Limb (tissue), 2 donors: ENCODE measurements at regions not wholly inside any gene's neighbourhood (a gene's known extent, or its start where the extent isn't known, plus 50 kb on each side); places are given as distances from the start of the nearest gene placed in this dataset.
"Not testable (repeated sequence)": the region's sequence is repeated elsewhere in the genome, so short reads cannot be mapped to it uniquely, and the experiment has no call there.

Experiments
- DNase-seq, 2 donors: peaks; one replicate each; pipeline ENCODE4 v3.0.0-alpha.2; 2016; ENCODE audit errors: extremely low spot score in 2 of 2

GRCh38 chr7:42722716-42723115 is 189.2 kb downstream of the C7orf25 start:
- no peak for DNase-seq

DNA sequence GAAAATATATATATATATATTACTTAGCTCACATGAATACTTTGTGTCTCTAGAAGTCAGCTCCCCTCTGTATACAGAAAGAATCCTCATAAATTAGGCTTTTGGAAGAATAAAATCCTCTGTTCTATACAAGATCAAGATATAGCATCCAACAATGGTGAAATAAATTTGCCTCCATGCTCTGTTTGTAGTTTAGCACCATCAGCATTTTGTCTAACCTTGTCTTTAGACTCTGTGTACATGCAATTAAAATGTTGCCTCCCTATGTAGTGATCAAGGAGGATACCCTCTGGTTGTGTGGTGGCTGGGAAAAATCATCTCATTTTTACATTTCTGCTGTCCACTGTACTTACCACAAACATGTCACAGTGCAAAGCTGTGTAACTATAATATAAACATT is 189.7 kb downstream of the C7orf25 start:
- DNase-seq: no peak

GRCh38 chr7:42720991-42721796 is 190.7 kb downstream of the C7orf25 start:
- no peak for DNase-seq

GRCh38 chr7:42720012-42720411 is 191.9 kb downstream of the C7orf25 start:
- no peak for DNase-seq

GRCh38 chr7:42718466-42718865 is 193.4 kb downstream of the C7orf25 start:
- not testable (repeated sequence) for DNase-seq

DNA sequence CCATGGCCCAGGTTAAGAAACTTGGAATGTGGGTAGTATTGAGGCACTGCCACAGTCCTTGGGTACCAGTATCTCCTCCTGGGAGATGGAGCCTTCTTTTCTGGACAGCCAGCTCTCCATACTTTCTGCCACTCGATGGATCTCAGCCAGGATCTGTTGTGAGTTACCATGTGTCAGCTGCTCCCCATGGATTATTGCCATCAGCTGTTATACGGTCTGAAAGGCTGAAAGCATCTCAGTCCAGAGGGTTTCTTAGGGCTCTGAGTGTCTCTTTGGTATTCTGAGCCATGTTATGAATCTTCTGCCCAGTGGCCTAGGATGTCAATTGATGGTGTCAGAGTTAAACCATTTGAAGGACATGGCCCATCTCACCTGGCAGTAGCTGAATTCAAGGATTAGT is 197.5 kb downstream of the C7orf25 start:
- no peak for DNase-seq

- DNase-seq: no peak
Observed at GRCh38 chr7:42709284-42709683, 202.6 kb downstream of the C7orf25 start.

GRCh38 chr7:42704710-42705109 is 207.2 kb downstream of the C7orf25 start:
- no peak for DNase-seq

- DNase-seq: no peak
Observed at GRCh38 chr7:42702647-42703046, 209.2 kb downstream of the C7orf25 start.

DNA sequence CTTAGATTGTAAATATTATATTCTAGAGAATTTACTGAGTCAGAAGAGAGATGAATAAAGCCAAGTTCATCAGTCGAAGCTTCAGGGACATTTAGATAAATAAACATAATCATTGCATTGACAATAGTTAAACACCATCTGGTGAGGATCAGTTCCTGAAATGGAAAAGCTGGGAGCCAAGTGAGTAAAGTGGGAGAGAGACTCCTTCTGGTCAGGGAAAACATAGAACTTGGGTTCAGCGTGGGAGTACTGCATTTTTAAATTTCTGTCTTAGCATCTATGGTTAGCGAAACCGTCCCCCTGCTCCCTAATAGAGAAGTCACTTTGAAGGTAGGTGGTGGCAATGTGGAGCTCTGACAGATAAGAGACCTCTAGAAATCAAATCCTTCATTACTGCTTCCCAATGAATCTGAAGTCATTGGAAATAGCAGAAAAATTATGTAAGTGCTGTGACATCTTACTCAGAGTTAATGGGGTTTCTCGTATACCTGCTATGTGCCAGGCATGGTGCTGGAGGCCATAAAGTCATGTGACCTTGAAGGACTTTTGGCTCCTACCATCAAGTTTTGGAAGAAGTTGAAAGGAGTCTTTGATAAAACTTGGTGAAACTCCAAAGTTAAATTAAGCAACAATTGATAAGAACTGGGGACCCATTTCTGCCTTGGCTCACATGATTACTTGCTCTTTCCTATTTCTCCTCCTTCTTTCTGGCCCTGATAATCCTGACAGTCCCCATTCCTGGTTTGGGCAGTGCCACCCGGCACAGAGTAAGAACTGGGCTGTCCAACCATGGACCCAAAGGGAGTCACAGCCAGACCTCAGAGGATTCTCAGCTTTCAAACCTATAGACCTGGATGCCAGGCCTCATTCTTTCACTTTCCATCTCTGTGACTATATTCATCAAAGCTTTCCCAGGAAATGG is 211.2 kb downstream of the C7orf25 start:
- DNase-seq: no peak

DNA sequence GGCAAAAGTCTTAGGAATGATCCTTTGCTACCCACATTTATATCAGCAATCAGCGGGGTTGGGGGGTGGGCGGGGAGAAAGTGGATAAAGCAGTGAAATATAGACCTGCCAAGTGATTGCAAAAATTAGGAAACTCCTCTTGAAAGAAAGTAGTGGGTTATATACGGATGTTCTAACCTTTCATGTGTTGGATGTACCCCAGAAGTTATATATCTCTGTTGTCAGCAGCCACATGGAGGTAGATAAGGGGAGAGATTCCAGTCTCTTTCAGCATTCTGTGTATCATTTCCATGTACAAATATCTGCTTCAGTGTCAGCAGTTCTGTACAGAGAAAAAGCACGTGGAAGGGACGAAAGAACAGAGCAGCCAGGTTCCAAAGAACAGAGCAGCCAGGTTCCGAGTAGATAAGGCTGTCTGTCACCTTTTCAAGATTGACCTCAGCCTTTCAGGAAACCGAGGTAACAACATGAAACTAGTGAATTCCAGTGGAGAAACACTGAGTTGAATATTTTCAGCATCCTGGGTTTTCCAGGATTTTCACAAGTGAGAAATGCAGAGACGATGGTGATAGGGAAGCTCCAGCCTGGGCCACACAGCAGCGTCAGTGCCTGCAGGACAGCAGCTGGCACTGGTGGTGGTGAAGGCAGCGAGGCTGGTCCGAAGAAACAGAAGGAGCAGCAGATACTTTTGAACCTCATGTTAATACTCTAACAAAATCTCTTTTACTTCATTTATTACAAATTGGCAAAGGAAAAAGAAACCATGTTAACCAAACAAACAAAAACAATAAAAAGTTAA is 212.3 kb downstream of the C7orf25 start:
- no peak for DNase-seq

DNA sequence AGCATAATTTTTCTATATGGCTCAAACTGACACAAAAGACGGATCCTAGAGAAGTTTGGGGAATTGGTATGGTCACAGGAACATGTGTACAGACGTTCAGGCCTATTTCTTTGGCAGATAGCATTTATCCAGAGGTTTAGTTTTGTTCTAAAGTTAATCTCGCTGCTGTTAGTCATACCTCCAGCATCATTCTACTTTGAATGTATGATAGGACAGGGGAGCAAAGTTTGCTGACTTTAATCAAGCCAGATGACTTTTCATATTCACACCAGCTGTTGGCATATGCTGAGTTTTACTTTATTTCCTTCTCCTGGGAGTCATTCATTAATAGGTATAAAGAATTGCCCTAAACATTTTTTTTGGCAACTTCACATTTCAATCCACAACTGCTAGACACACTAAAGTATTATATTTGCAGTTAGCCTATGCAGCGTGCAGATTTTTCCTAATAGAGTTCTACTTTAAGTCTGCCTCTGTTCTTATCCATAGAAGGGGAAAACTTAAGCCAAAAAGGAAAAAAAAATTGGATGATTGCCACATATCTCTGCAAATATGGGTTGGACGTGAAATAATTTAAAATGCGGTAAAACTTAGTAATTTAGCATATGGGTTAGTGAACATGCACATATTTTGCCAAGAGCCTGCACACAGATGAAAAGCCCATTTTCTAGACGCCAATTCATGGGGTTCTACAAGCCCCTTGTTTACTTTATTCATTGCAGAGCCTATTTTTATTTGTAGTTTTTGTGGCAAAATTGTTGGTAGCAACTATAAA is 213.1 kb downstream of the C7orf25 start:
- peak in 1 of 2 donors; percentile 82 for DNase-seq

GRCh38 chr7:42694894-42695507 is 216.9 kb downstream of the C7orf25 start:
- peak; percentile 70 to 87 for DNase-seq

DNA sequence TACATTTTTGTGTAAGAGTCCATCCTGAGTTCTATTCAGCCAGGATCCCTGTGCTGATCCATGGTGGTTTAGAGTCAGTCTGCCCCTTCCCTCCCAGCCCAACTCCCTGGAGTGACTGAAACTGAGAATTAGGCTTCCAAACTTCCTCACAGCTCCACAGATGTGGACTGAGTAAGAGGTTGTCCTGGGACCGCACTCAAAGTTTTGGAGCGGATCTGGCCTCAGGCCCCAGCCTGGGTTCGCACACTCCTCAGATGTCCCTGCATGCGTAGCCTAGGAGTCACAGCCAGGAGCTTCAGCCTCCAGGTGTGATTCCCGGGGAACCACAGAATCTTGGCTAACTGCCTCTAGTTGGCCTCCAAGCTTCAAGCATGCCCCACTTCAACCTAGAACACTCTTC is 218.1 kb downstream of the C7orf25 start:
- no peak for DNase-seq

DNA sequence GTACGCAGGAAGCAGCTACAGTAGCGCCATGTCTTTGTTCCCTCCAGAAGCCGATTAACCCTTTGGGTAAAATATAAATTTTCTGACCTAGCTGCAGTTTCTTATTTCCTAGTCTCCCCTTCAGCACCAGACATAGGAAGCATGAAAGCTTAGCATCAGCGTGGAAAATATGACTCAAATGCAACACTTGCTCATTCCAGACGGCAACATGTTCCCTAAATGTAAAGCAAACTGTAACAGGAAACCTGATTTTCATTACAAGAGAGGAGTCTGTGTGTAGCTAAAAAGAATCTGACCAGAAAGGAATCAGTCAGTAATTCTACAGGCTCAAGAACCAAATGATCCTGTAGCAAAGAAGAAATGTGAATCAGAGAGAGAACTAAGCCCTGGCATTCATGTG is 219.2 kb downstream of the C7orf25 start:
- peak in 1 of 2 donors; percentile 86 for DNase-seq

GRCh38 chr7:42690794-42691639 is 220.9 kb downstream of the C7orf25 start:
- DNase-seq: peak; percentile 55 to 72

GRCh38 chr7:42689626-42690025 is 222.2 kb downstream of the C7orf25 start:
- DNase-seq: no peak

DNA sequence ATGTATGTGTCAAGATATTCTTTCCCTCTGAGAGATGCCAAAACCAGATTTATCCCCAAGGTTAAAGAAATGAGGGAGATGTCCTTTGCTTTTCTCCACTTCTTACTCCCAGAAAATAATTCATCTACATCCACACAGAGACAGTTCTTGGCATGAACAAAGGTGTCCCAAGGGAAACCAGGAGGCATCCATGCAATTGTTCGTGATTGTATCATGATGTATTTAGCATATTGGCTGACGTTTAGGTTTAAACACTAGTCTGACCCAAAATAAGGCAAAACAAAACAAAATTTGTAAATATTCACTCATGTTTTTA is 223.9 kb downstream of the C7orf25 start:
- no peak for DNase-seq

DNA sequence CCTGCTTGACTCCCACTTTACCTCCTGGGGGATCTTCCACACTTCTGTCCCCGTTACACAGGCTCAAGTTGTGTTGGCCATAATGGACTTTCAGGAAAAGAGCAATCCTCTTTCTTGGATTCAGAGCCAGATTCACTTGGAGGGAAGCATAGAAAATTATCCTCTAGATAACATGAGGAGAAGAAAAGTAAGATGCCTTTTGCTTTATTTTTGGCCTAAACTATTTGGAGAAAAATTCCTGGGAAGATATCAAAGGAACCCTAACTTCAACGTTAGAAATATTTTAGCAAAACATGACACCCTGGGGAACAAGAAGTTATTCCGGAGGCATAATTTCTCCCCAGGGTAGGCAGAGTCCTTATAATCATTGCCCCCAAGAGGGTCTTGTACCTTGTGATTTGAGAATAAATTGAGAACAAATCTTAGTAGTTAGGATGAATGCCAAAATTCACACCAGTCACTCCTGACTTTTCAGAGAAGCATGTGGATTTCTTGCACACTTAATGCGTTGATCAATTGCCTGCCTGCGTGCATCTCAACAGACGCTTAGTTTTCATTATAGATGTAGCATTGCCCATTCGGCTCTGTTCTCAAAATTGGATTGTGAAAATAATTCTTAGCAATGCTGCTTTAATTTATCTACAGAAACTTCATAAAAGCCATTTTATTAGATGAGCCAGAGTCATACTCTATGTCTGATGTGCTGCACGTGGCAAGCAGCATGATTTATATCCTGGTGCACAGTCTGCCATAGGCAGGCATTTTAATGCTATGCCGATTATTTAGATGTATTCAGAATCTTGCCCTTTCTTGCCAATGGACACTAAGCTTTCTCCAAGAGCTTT is 224.4 kb downstream of the C7orf25 start:
- DNase-seq: no peak
